H9 (cell line): ENCODE measurements at regions not wholly inside any gene's neighbourhood (a gene's known extent, or its start where the extent isn't known, plus 50 kb on each side); places are given as distances from the start of the nearest gene placed in this dataset.

Source experiments
- DNase-seq: peaks from one replicate; pipeline ENCODE4 v3.0.0-alpha.2; 2017
- H2AFZ ChIP-seq: one replicate; pipeline ENCODE4 v1.6.1; 2013; ENCODE audit warnings: mild to moderate bottlenecking, low read length, control low read depth, moderate library complexity
- H2AK5ac ChIP-seq: 2 replicates; pipeline ENCODE4 v1.6.1; 2013; ENCODE audit warnings: low read length, control low read depth, mixed read lengths; ENCODE audit not compliant: insufficient read length
- H2BK120ac ChIP-seq: one replicate; pipeline ENCODE4 v1.6.1; 2013; ENCODE audit warnings: low read depth, mild to moderate bottlenecking, low read length, control low read depth, inconsistent platforms; ENCODE audit not compliant: poor library complexity, severe bottlenecking
- H2BK12ac ChIP-seq: 2 replicates; pipeline ENCODE4 v1.6.1; 2013; ENCODE audit warnings: low read length, control low read depth, mixed read lengths, low read depth; ENCODE audit not compliant: insufficient read length
- H2BK15ac ChIP-seq: 2 replicates; pipeline ENCODE4 v1.6.1; 2013; ENCODE audit warnings: low read depth, low read length, control low read depth
- H2BK20ac ChIP-seq: one replicate; pipeline ENCODE4 v1.6.1; 2013; ENCODE audit warnings: low read depth, mild to moderate bottlenecking, low read length, control low read depth, inconsistent platforms; ENCODE audit not compliant: poor library complexity, severe bottlenecking
- H2BK5ac ChIP-seq: 2 replicates; pipeline ENCODE4 v1.6.1; 2013; ENCODE audit warnings: low read length, control low read depth, mixed read lengths; ENCODE audit not compliant: insufficient read length
- H3K14ac ChIP-seq: 2 replicates; pipeline ENCODE4 v1.6.1; 2013; ENCODE audit warnings: low read length, control low read depth; ENCODE audit not compliant: insufficient read depth
- H3K18ac ChIP-seq: 2 replicates; pipeline ENCODE4 v1.6.1; 2013; ENCODE audit warnings: low read depth, mild to moderate bottlenecking, mixed read lengths, low read length, control low read depth; ENCODE audit not compliant: insufficient read length
- H3K23ac ChIP-seq: 2 replicates; pipeline ENCODE4 v1.6.1; 2013; ENCODE audit warnings: low read length, control low read depth, mixed read lengths, low read depth; ENCODE audit not compliant: insufficient read length
- H3K23me2 ChIP-seq: 2 replicates; pipeline ENCODE4 v1.6.1; 2013; ENCODE audit warnings: low read depth, mild to moderate bottlenecking, mixed read lengths, low read length, control low read depth; ENCODE audit not compliant: insufficient read length, poor library complexity, severe bottlenecking
- H3K27ac ChIP-seq: 2 replicates; pipeline ENCODE4 v1.5.1; 2013; ENCODE audit warnings: low read length, control low read depth, mixed read lengths, low read depth; ENCODE audit not compliant: insufficient read length
- H3K27me3 ChIP-seq: 2 replicates; pipeline ENCODE4 v1.6.1; 2013; ENCODE audit warnings: low read length, control low read depth, inconsistent platforms; ENCODE audit not compliant: insufficient read depth
- H3K4ac ChIP-seq: 2 replicates; pipeline ENCODE4 v1.6.1; 2013; ENCODE audit warnings: low read depth, mild to moderate bottlenecking, control low read depth, inconsistent platforms, low read length, moderate library complexity
- H3K4me1 ChIP-seq: 2 replicates; pipeline ENCODE4 v1.6.1; 2013; ENCODE audit warnings: low read length, control low read depth, inconsistent platforms; ENCODE audit not compliant: insufficient read depth
- H3K4me2 ChIP-seq: 2 replicates; pipeline ENCODE4 v1.6.1; 2013; ENCODE audit warnings: low read length, control low read depth, mixed read lengths; ENCODE audit not compliant: insufficient read length, insufficient read depth
- H3K56ac ChIP-seq: 2 replicates; pipeline ENCODE4 v1.6.1; 2013; ENCODE audit warnings: low read depth, mild to moderate bottlenecking, mixed read lengths, low read length, control low read depth; ENCODE audit not compliant: insufficient read length
- H3K79me1 ChIP-seq: 2 replicates; pipeline ENCODE4 v1.6.1; 2013; ENCODE audit warnings: low read depth, mild to moderate bottlenecking, moderate library complexity, low read length, control low read depth, inconsistent platforms; ENCODE audit not compliant: insufficient read depth, poor library complexity, severe bottlenecking
- H3K79me2 ChIP-seq: 2 replicates; pipeline ENCODE4 v1.6.1; 2013; ENCODE audit warnings: low read length, control low read depth, inconsistent platforms; ENCODE audit not compliant: insufficient read depth
- H3K9ac ChIP-seq: 2 replicates; pipeline ENCODE4 v1.6.1; 2013; ENCODE audit warnings: low read length, control low read depth, mixed read lengths; ENCODE audit not compliant: insufficient read length; ENCODE audit errors: extremely low read depth
- H3K9me3 ChIP-seq: one replicate; pipeline ENCODE4 v1.6.1; 2013; ENCODE audit warnings: low read depth, low read length, inconsistent platforms; ENCODE audit not compliant: control insufficient read depth
- H3T11ph ChIP-seq: one replicate; pipeline ENCODE4 v1.6.1; 2013; ENCODE audit warnings: mild to moderate bottlenecking, low read length, control low read depth, inconsistent platforms
- H4K20me1 ChIP-seq: one replicate; pipeline ENCODE4 v1.6.1; 2013; ENCODE audit not compliant: control insufficient read depth, insufficient read length, insufficient read depth
- H4K5ac ChIP-seq: 2 replicates; pipeline ENCODE4 v1.6.1; 2013; ENCODE audit warnings: low read depth, mild to moderate bottlenecking, mixed read lengths, low read length, control low read depth; ENCODE audit not compliant: insufficient read length
- H4K8ac ChIP-seq: replicated peaks from 2 replicates; pipeline ENCODE4 v1.6.1; 2013; ENCODE audit warnings: low read length, control low read depth, mixed read lengths, low read depth; ENCODE audit not compliant: insufficient read length
- H4K91ac ChIP-seq: 2 replicates; pipeline ENCODE4 v1.6.1; 2013; ENCODE audit warnings: low read depth, mild to moderate bottlenecking, moderate library complexity, mixed read lengths, low read length, control low read depth; ENCODE audit not compliant: insufficient read length
- H3K27ac Mint-ChIP-seq, 3 experiments: 2 replicates in 2 of 3; 3 replicates in 1 of 3; pipeline ENCODE4 v1.8.0; 2020 to 2021; ENCODE audit warnings: mixed read lengths in 3 of 3, mild to moderate bottlenecking in 1 of 3, moderate library complexity in 1 of 3
- H3K27me3 Mint-ChIP-seq: 2 replicates; pipeline ENCODE4 v1.8.0; 2021; ENCODE audit warnings: low read depth, mild to moderate bottlenecking, moderate library complexity, mixed read lengths
- H3K36me3 Mint-ChIP-seq, 3 experiments: 2 replicates in 2 of 3; 3 replicates in 1 of 3; pipeline ENCODE4 v1.8.0; 2020 to 2021; ENCODE audit warnings: low read depth in 3 of 3, mixed read lengths in 3 of 3; ENCODE audit not compliant: insufficient read depth in 1 of 3
- H3K4me1 Mint-ChIP-seq, 2 experiments: 2 replicates each; pipeline ENCODE4 v1.8.0; 2020; ENCODE audit warnings: mixed read lengths in 2 of 2
- H3K4me3 Mint-ChIP-seq, 2 experiments: 2 replicates in 1 of 2; 3 replicates in 1 of 2; pipeline ENCODE4 v1.8.0; 2020 to 2021; ENCODE audit warnings: mild to moderate bottlenecking in 2 of 2, mixed read lengths in 2 of 2, moderate library complexity in 1 of 2
- H3K9me3 Mint-ChIP-seq, 2 experiments: 2 replicates in 1 of 2; 3 replicates in 1 of 2; pipeline ENCODE4 v1.8.0; 2020; ENCODE audit warnings: mild to moderate bottlenecking in 2 of 2, mixed read lengths in 2 of 2, moderate library complexity in 1 of 2
- CTCF ChIP-seq: fragments of 200-600 bp; sonication (generic); conservative IDR thresholded peaks from 3 replicates; pipeline ENCODE4 v1.8.0; 2021; ENCODE audit warnings: antibody characterized with exemption, mild to moderate bottlenecking
- WGBS: extraction: QIAGEN DNeasy Blood & Tissue Kit; methylation state at CpG from one replicate; pipeline ENCODE4 v1.1.7; 2013; ENCODE audit warnings: missing lambda C conversion rate, low lambda C conversion rate, mixed read lengths; ENCODE audit not compliant: insufficient read length; ENCODE audit errors: extremely low coverage; 5-methylcytosine and 5-hydroxymethylcytosine counted together

DNA sequence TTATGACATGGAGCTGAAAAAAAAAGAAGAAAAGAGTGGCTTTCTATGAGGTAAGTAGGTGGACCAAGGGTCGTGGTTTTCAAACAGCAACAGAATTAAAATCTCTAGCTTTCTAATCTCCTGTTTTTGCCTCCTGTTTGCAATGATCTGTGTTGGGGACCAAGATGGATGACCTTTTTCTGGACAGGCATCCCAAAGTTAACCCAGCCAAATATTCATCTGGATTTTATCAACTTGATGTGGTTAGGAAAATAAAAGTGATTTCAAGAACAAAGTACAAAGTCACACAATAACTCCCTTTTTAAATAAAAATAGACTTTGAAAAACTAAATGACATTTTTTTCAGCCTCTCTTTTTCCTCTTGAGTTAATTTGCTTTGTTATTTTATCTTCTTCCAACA is 282.1 kb upstream of the PRDM1 start:
- DNase-seq = no peak
- Histone ChIP-seq H2BK120ac (no peak overlapping the region), H3T11ph (no peak overlapping the region), H4K20me1 (no peaks in the 10 kb centered on the region), H4K8ac (no peak overlapping the region), H3K27ac (no peak overlapping the region), H3K79me1 (no peaks in the 10 kb centered on the region), H2AK5ac (no peak overlapping the region), H3K9ac (no peak overlapping the region), H3K14ac (no peak overlapping the region), H2BK12ac (no peak overlapping the region), H3K4me1 (no peaks in the 10 kb centered on the region), H4K91ac (no peak overlapping the region), H2BK20ac (no peak overlapping the region), H3K9me3 (no peaks in the 10 kb centered on the region), H2AFZ (no peak overlapping the region), H3K18ac (no peak overlapping the region), H2BK15ac (no peak overlapping the region), H3K79me2 (0 out of 2 replicates have a peak, but pooled peaks cover 1% of the 10 kb centered on the region), H3K23ac (no peak overlapping the region), H3K23me2 (no peaks in the 10 kb centered on the region), H3K4ac (no peak overlapping the region), H3K27me3 (no peaks in the 10 kb centered on the region), H4K5ac (no peak overlapping the region), H3K4me2 (no peak overlapping the region), H3K56ac (no peak overlapping the region), H2BK5ac (no peak overlapping the region)
- Mint-ChIP-seq H3K4me3 (no peak overlapping the region), H3K9me3 (no peaks in the 10 kb centered on the region; a peak in 1 of 5 replicates), H3K27me3 (no peaks in the 10 kb centered on the region; the same call in 1 of the 2 replicates), H3K27ac (no peak overlapping the region), H3K4me1 (no peaks in the 10 kb centered on the region), H3K36me3 (no peaks in the 10 kb centered on the region)
- no peak for TF ChIP-seq CTCF
- WGBS = no CpG with 5 or more reads among the region's 1 CpG
